Stimulated activated CD8-positive, alpha-beta memory T cell treated with anti-CD3 and anti-CD28 coated beads, Interleukin-12 subunit alpha, Interleukin-12 subunit beta, amount 100 ng/mL, for 24 hours (primary cell): ENCODE measurements at regions not wholly inside any gene's neighbourhood (a gene's known extent, or its start where the extent isn't known, plus 50 kb on each side); places are given as distances from the start of the nearest gene placed in this dataset.

Experiments
- DNase-seq: peaks from one replicate; pipeline ENCODE4 v3.0.0-alpha.2; 2020; ENCODE audit errors: extremely low read depth

DNA sequence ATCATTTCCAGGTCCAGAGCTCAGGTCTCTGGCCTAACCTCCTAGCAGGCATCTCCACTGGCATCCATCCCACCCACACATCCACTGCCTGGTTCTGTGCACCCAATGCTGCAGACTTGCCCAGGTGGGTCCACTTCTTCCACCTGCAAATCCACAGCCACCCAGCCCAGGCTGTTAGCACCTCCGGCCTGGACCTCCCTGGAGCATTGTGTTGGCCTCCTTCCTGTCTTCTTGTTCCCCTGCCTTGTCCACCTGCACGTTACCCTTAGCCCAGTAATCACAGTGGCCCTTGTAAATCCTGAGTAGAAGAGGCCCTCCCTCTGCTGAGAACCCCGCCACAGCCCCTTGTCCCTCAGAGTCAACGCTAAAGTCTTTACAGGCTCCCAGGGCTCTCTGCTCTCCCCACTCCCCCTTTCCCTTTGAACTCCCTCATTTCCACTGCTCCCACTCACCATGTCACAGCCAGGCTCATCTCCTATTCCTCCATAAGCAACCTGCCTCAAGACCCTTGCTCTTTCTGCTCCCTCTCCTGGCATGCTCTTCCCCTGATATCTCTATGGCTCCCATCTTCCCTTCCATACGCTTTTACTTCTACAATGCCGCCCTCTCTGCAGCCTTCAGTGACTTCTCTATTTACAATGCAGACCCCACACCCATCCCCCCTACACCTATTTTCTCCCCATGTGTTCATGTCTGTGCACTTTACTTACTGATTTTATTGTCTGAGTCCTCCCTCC is 288.8 kb downstream of the FOXL1 start:
- no peak for DNase-seq

DNA sequence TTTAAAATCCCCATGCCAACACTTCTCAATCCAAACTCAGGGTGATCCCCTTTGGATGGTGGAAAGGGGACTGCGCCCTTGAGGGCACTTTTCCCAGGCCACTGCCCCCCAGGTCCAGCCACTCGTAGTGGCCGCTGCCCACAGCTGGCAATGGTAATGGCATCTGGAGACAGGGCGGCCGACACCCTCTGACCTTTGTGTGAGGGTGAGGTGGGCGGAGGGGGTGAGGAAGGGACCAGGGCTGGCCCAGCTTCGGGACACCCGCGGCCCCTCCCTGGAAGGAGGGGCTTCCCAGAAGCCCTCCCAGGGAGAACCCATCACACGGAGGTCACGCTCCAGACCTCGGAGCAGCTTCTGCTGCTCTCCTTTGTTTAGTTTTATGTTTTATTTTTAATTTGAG is 289.7 kb downstream of the FOXL1 start:
- DNase-seq: no peak

- DNase-seq: no peak
Observed at GRCh38 chr16:86868786-86869185, 290.4 kb downstream of the FOXL1 start.

DNA sequence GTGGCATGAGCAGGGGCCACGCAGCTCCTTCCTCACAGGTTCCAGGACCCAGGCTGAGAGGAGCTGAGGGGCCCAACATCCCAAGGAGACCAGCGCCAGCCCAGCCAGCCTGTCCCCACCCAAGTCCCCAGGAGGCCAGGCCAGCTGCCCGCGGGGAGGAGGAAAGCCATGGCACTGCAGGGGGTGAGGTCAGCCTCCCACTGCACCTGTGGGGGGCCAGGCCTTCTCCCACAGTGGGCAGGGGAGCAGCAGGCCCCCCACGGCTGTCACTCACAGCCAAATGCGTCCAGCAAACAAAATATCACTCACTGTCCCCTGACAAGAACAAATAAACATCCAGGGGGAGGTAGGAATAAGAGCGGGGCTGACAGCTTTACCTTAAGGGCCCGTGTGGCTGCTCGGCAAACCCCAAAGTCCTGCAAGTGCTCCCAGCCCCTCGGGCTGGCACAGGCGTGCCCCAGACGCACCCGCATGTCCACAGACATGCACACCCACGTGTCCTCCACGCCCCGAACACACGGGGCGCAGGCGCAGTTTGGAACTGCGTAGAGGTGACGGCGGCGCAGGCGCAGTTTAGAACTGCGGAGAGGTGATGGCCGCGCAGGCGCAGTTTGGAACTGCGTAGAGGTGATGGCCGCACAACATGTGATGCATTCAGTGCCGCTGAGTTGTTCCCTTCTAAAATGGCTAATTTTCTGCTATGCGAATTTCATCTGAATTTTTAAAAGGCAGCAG is 291.1 kb downstream of the FOXL1 start:
- DNase-seq: no peak

GRCh38 chr16:86870380-86870779 is 292.0 kb downstream of the FOXL1 start:
- no peak for DNase-seq

- DNase-seq: no peak
Observed at GRCh38 chr16:86872131-86872530, 293.8 kb downstream of the FOXL1 start.

DNA sequence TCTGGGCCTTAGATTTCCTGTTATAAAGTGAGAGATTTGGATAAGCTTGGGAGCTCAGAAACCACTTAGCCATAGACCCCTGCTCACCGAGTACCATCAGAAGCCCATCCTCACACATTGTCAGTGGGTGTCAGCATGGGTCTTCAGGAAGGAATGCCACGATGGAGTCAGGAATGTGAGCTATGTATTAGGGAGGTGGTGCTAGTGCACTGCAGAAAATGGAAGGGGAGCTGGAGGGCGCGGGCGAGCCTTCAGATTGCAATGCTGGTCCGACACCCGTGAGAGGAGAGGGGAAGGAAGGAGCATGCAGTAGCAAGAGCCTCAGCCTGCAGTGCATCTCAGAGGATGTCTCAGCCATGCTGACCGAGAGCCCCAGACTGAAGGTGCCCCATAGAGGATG is 294.5 kb downstream of the FOXL1 start:
- no peak for DNase-seq

GRCh38 chr16:86874141-86874540 is 295.8 kb downstream of the FOXL1 start:
- no peak for DNase-seq

DNA sequence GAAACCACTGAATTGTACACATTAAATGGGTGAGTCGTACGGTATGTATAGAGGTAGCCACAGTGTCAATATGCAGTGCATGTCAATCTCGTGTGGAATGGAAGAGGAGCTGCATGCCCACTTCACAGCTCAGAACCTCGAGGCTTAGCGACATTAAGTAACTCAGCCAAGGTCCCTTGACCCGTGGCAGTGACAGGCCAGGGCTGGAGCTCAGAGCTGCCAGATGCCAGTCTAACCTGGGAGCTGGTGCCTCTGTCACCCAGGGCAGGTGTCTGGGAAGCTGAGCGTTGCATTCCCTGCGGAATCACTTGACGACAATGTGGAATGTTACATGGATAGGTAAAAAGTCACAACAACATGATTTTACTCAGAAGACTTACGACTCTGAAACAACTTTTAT is 298.1 kb downstream of the FOXL1 start:
- no peak for DNase-seq

DNA sequence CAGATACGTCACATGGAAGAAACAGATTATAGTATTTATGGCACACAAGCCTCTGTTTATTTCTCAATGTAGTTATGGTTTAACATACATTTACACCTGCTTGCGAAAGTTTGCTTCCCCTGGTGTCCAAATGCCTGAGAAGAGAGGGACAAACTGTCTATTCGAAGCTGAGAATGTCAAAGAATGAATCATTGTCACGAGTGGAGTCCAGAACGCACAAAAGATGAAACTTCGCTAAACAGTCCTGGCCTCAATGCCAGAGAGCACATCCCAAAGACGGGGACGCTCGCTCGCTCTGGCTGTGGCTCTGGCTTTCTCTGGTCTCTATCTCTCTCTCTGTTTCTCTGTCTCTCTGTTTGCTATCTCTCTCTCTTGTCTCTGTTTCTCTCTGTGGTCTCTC is 298.8 kb downstream of the FOXL1 start:
- no peak for DNase-seq

- no peak for DNase-seq
Observed at GRCh38 chr16:86877835-86878234, 299.5 kb downstream of the FOXL1 start.

DNA sequence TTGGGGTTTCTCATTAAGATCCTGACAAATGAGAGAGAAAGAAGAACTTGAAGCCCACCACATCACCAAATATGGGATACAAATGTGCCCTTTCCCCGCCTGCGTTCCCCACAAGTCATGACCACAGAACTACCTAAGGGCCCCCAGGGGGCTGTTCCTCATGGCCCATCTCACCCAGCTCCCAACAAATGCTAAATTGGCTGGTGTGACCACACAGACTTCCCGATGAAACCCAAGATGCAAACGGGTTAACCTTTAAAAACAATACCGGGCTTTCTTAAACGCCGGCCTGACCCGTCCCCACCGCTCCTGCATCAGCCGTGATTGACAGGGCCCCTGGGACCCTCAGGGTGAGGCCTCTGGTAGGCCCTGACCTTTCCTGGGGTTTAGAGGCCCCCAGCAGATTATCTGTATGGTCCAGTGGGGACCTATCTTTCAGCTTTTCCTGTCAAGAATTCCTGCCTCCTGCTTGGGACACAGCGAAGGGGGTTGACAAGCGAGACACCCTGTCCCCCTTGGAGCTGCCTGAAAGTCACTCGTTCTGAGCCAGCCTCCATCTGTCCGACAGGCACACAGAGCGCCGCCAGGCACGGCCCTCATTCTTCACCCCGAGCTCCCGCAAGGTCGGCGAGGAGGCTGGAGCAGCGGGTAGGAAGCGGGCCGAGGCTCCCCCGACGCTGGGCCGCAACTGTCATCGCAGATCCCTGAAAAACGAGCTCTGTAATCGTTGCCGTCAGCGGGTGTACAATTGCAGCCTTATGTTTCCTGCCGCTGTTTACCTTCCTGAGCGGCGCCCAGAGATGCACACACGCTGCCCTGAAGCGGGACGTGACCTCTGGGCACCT is 300.1 kb downstream of the FOXL1 start:
- DNase-seq: no peak

GRCh38 chr16:86879268-86879667 is 300.9 kb downstream of the FOXL1 start:
- DNase-seq: no peak

DNA sequence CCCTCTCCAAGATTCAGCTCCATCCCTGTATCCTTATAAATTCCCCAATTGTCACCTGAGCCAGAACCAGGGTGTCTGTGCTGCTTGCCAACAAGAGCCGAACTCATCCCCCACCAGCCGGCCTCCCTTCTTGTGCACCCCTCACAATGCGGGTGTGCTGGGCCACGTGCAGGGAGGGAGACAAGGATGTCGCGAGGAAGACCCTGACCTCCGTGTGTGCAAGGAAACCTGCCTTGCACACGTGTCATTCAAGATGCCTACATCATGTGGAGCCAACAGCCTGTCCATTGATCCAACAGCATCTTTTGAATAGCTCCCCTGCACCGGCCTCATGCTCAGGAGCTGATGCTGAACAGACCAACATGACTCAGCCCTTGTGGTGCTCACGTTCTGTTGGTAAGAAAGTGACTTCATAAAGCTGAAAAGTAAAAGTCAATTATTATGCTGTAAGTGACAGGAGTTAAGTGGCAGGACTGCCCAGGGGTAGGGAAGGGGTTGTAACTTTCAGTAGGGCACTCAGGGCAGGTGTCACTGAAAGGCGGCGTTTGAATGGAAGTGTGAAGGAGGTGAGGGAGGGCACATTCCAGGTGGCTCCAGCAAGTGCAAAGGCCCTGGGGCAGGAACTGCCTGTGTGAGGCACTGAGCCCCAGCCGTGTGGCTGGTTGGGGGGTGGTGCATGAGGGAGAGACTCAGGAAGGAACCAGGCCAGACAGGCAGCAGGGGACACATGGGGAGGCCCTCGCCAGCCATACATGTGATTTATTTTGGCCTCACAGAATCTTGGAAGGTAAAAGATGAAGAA is 302.2 kb downstream of the FOXL1 start:
- DNase-seq: no peak

- no peak for DNase-seq
Observed at GRCh38 chr16:86881118-86881510, 302.8 kb downstream of the FOXL1 start.

- DNase-seq: no peak
Observed at GRCh38 chr16:86881861-86882273, 303.5 kb downstream of the FOXL1 start.

DNA sequence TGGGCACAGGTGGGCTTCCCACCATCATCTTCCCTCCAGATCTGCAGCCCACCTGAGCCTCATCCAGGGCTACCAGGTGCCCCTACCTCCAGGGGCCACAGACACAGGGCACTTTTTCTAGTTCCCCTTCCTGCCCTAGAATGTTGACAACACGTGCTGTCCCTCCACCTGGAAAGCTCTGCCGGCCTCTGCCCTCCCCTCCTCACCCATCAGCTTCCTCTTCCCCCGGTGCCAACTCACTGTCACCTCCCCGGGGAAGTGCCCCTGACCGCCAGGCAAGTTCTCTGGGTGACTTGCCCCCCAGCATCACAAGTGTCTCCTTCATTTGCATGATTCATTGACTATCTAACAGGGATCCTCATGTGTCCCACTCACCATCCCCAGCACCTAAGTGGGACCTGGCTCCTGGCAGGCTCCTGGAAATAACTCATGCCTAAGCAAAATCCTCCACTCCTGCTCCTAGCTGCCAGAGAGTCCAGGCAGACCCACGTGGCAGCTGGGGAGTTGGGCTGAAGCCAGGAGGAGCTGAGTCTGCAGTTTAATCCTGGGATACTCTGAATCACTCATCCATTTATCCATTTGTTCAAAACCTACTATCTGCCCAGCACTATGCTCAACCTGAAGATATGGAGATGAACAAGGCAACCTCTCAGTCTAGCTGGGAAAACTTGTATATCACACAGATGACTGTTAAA is 304.4 kb downstream of the FOXL1 start:
- DNase-seq: no peak

- DNase-seq: no peak
Observed at GRCh38 chr16:86883583-86884389, 305.4 kb downstream of the FOXL1 start.

DNA sequence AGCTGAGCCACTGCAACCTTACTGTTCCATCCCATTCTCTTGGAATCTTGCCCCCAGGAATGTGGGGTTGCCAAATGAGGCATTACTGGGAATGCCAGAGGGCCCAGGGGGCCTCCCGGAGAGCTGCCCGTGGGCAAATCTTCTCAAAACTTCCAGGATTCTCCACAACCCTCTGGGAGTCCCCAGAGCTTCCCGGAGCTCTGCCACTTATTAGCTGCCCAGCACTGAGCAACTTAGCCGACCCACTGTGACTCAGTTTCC is 306.0 kb downstream of the FOXL1 start:
- no peak for DNase-seq

GRCh38 chr16:86885139-86885538 is 306.8 kb downstream of the FOXL1 start:
- no peak for DNase-seq

DNA sequence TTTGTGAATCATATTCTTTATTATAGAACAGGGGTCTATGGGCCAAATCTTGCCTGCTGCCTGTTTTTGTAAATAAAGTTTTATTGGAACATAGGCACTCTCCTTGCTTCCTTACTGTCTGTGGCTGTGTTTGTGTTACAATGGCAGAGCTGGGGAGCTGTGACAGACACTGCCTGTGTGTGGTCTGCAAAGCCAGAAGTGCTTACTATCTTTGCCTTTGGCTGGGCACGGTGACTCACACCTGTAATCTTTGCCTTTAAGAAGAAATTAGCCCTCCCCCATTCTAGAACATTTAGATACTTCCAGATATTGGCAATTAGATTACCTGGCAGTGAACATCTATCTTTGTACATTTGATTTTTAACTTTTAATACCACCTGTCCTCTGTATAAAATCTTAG is 308.3 kb downstream of the FOXL1 start:
- DNase-seq: no peak
